ENCODE measurements at regions not wholly inside any gene's neighbourhood (a gene's known extent, or its start where the extent isn't known, plus 50 kb on each side); places are given as distances from the start of the nearest gene placed in this dataset.

- Histone ChIP-seq H3K9me3 (ENCODE audit: control insufficient read depth, low read depth, low read length) (no peaks in the 10 kb centered on the region), H4K5ac (ENCODE audit: insufficient read length, low read depth, low read length) (no peak overlapping the region), H3K4me1 (ENCODE audit: insufficient read depth, low read length) (no peaks in the 10 kb centered on the region), H2BK12ac (ENCODE audit: insufficient read length, low read depth, low read length) (no peak overlapping the region), H2BK15ac (ENCODE audit: low read depth, low read length) (no peak overlapping the region), H3K27me3 (ENCODE audit: insufficient read depth, low read length) (no peaks in the 10 kb centered on the region), H3K14ac (ENCODE audit: insufficient read depth, low read length) (no peak overlapping the region), H3K56ac (ENCODE audit: insufficient read length, low read depth, low read length) (no peak overlapping the region), H3K9ac (ENCODE audit: extremely low read depth, insufficient read length, low read length) (no peak overlapping the region), H3K23me2 (ENCODE audit: insufficient read length, low read depth, low read length, poor library complexity, severe bottlenecking) (no peaks in the 10 kb centered on the region), H3K79me1 (ENCODE audit: insufficient read depth, low read depth, low read length, poor library complexity, severe bottlenecking) (no peaks in the 10 kb centered on the region), H3K23ac (ENCODE audit: insufficient read length, low read depth, low read length) (no peak overlapping the region), H2BK20ac (ENCODE audit: low read depth, low read length, poor library complexity, severe bottlenecking) (no peak overlapping the region), H4K8ac (replicated peaks; ENCODE audit: insufficient read length, low read depth, low read length) (no peak overlapping the region), H3K4me2 (ENCODE audit: insufficient read depth, insufficient read length, low read length) (no peak overlapping the region), H3K18ac (ENCODE audit: insufficient read length, low read depth, low read length) (no peak overlapping the region), H2BK120ac (ENCODE audit: low read depth, low read length, poor library complexity, severe bottlenecking) (no peak overlapping the region), H3K79me2 (ENCODE audit: insufficient read depth, low read length) (no peaks in the 10 kb centered on the region), H4K20me1 (ENCODE audit: control insufficient read depth, insufficient read depth, insufficient read length) (no peaks in the 10 kb centered on the region), H3K4ac (ENCODE audit: low read depth, low read length) (no peak overlapping the region), H3K27ac (ENCODE audit: insufficient read length, low read depth, low read length) (no peak overlapping the region), H2BK5ac (ENCODE audit: insufficient read length, low read length) (no peak overlapping the region), H2AFZ (ENCODE audit: low read length) (no peak overlapping the region), H4K91ac (ENCODE audit: insufficient read length, low read depth, low read length) (no peak overlapping the region), H2AK5ac (ENCODE audit: insufficient read length, low read length) (no peak overlapping the region), H3T11ph (ENCODE audit: low read length) (no peak overlapping the region)
- Mint-ChIP-seq H3K36me3 (ENCODE audit: insufficient read depth in 1 of 3, low read depth in 3 of 3) (peaks cover 0 to 1% (median 0%) of the 10 kb centered on the region in 3 experiments; a peak in 2 of 7 replicates), H3K9me3 (peaks cover 7 to 34% of the 10 kb centered on the region in 2 experiments; a peak in 4 of 5 replicates), H3K4me1 (peaks cover 7 to 10% of the 10 kb centered on the region in 2 experiments), H3K27ac (no peak overlapping the region; a peak in 1 of 7 replicates), H3K27me3 (ENCODE audit: low read depth) (no peaks in the 10 kb centered on the region), H3K4me3 (no peak overlapping the region)
- DNase-seq = no peak
- WGBS (ENCODE audit: extremely low coverage, insufficient read length, low lambda C conversion rate) = no CpG with 5 or more reads among the region's 1 CpG
- no peak for TF ChIP-seq CTCF (conservative IDR thresholded peaks at IDR 0.05)
These were observed 707.0 kb upstream of the ACTRT1 start for GRCh38 chrX:128759177-128759576.

Measured in H9 (cell line).